Neural progenitor cell (in vitro differentiated cells): ENCODE measurements at regions not wholly inside any gene's neighbourhood (a gene's known extent, or its start where the extent isn't known, plus 50 kb on each side); places are given as distances from the start of the nearest gene placed in this dataset.

Source experiments
- DNase-seq: peaks from one replicate; pipeline ENCODE4 v3.0.0-alpha.2; 2016; ENCODE audit warnings: low spot score
- H2AFZ ChIP-seq: fragments of 200-600 bp; sonication (generic); replicated peaks from 2 replicates; pipeline ENCODE4 v1.6.1; 2016; ENCODE audit warnings: antibody characterized with exemption
- H3F3A ChIP-seq: fragments of 200-600 bp; sonication (generic); 2 replicates; pipeline ENCODE4 v1.6.1; 2016; ENCODE audit warnings: antibody characterized with exemption, low read depth
- H3K27ac ChIP-seq: fragments of 200-600 bp; sonication (generic); 2 replicates; pipeline ENCODE4 v1.5.1; 2016; ENCODE audit warnings: mild to moderate bottlenecking
- H3K27me3 ChIP-seq: fragments of 200-600 bp; sonication (generic); 2 replicates; pipeline ENCODE4 v1.6.1; 2016; ENCODE audit warnings: mild to moderate bottlenecking, moderate library complexity
- H3K36me3 ChIP-seq: fragments of 200-600 bp; sonication (generic); 2 replicates; pipeline ENCODE4 v1.5.1; 2016
- H3K4me1 ChIP-seq: fragments of 200-600 bp; sonication (generic); 2 replicates; pipeline ENCODE4 v1.6.1; 2016; ENCODE audit warnings: mixed run types
- H3K4me2 ChIP-seq: fragments of 200-600 bp; sonication (generic); 2 replicates; pipeline ENCODE4 v1.6.1; 2016
- H3K4me3 ChIP-seq: fragments of 200-600 bp; sonication (generic); 2 replicates; pipeline ENCODE4 v1.5.1; 2016
- H3K79me2 ChIP-seq: fragments of 200-600 bp; sonication (generic); 2 replicates; pipeline ENCODE4 v1.6.1; 2016; ENCODE audit warnings: low read depth
- H3K9ac ChIP-seq: fragments of 200-600 bp; sonication (generic); 2 replicates; pipeline ENCODE4 v1.6.1; 2016
- H3K9me3 ChIP-seq: fragments of 200-600 bp; sonication (generic); 2 replicates; pipeline ENCODE4 v1.5.1; 2016; ENCODE audit warnings: low read depth
- H4K20me1 ChIP-seq: fragments of 200-600 bp; sonication (generic); 2 replicates; pipeline ENCODE4 v1.6.1; 2016; ENCODE audit warnings: low read depth
- H3K27ac Mint-ChIP-seq: 3 replicates; pipeline ENCODE4 v1.8.0; 2021; ENCODE audit warnings: mixed read lengths
- H3K27me3 Mint-ChIP-seq: 2 replicates; pipeline ENCODE4 v1.8.0; 2022; ENCODE audit warnings: low read depth, mild to moderate bottlenecking, inconsistent platforms, moderate library complexity, mixed read lengths; ENCODE audit not compliant: insufficient read depth
- H3K36me3 Mint-ChIP-seq: 3 replicates; pipeline ENCODE4 v1.8.0; 2021; ENCODE audit warnings: mixed read lengths
- H3K4me1 Mint-ChIP-seq: 3 replicates; pipeline ENCODE4 v1.8.0; 2021; ENCODE audit warnings: mixed read lengths
- H3K4me3 Mint-ChIP-seq: 3 replicates; pipeline ENCODE4 v1.8.0; 2021; ENCODE audit warnings: mild to moderate bottlenecking, moderate library complexity, mixed read lengths
- H3K9me3 Mint-ChIP-seq: 3 replicates; pipeline ENCODE4 v1.8.0; 2020; ENCODE audit warnings: mixed read lengths
- CTCF ChIP-seq: fragments of 200-600 bp; sonication (generic); IDR thresholded peaks from 2 replicates; pipeline ENCODE4 v1.5.1; 2017; ENCODE audit warnings: antibody characterized with exemption, mild to moderate bottlenecking
- EZH2 ChIP-seq: fragments of 200-600 bp; sonication (generic); IDR thresholded peaks from 2 replicates; pipeline ENCODE4 v1.6.1; 2017; ENCODE audit warnings: antibody characterized with exemption, mild to moderate bottlenecking, moderate library complexity
- EZH2phosphoT487 ChIP-seq: fragments of 200-600 bp; sonication (generic); IDR thresholded peaks from 2 replicates; pipeline ENCODE4 v1.6.1; 2017; ENCODE audit warnings: antibody characterized with exemption

GRCh38 chr13:47147812-47148119 is 250.9 kb upstream of the HTR2A start:
- Histone ChIP-seq H3K9me3 (no peaks in the 10 kb centered on the region), H3K9ac (no peak overlapping the region), H3K27me3 (no peaks in the 10 kb centered on the region), H3F3A (no peaks in the 10 kb centered on the region), H3K79me2 (no peaks in the 10 kb centered on the region), H3K36me3 (no peaks in the 10 kb centered on the region), H4K20me1 (no peaks in the 10 kb centered on the region), H3K27ac (no peak overlapping the region), H2AFZ (no peak overlapping the region), H3K4me2 (no peak overlapping the region), H3K4me1 (peaks cover 5% of the 10 kb centered on the region), H3K4me3 (no peak overlapping the region)
- H3K27me3 Mint-ChIP-seq, result no peaks in the 10 kb centered on the region
- TF ChIP-seq EZH2 (no peak), EZH2phosphoT487 (no peak), CTCF (no peak)
- DNase-seq, result no peak
- peaks cover 8% of the 10 kb centered on the region for H3K4me1 Mint-ChIP-seq
- H3K4me3 Mint-ChIP-seq, result no peak overlapping the region
- peaks cover 4% of the 10 kb centered on the region for H3K9me3 Mint-ChIP-seq
- H3K27ac Mint-ChIP-seq, result no peak overlapping the region
- H3K36me3 Mint-ChIP-seq, result no peaks in the 10 kb centered on the region

GRCh38 chr13:47146991-47147811 is 250.3 kb upstream of the HTR2A start:
- Histone ChIP-seq H3K4me2 (no peak overlapping the region), H3K4me3 (no peak overlapping the region), H2AFZ (peak overlapping the region; percentile 19), H3K4me1 (peaks cover 5% of the 10 kb centered on the region), H3K79me2 (no peaks in the 10 kb centered on the region), H3K9ac (no peak overlapping the region), H3K9me3 (no peaks in the 10 kb centered on the region), H3K36me3 (no peaks in the 10 kb centered on the region), H3F3A (no peaks in the 10 kb centered on the region), H3K27me3 (no peaks in the 10 kb centered on the region), H4K20me1 (no peaks in the 10 kb centered on the region), H3K27ac (no peak overlapping the region)
- H3K27ac Mint-ChIP-seq, result no peak overlapping the region
- H3K9me3 Mint-ChIP-seq, result peaks cover 4% of the 10 kb centered on the region
- no peak for TF ChIP-seq CTCF
- TF ChIP-seq EZH2, result no peak
- TF ChIP-seq EZH2phosphoT487, result no peak
- H3K27me3 Mint-ChIP-seq, result no peaks in the 10 kb centered on the region
- DNase-seq, result no peak
- H3K36me3 Mint-ChIP-seq, result no peaks in the 10 kb centered on the region
- no peak overlapping the region for H3K4me3 Mint-ChIP-seq
- H3K4me1 Mint-ChIP-seq, result peaks cover 8% of the 10 kb centered on the region

- Histone ChIP-seq H3K27me3 (no peaks in the 10 kb centered on the region), H3K9ac (no peak overlapping the region), H2AFZ (no peak overlapping the region), H3K4me2 (no peak overlapping the region), H3K9me3 (no peaks in the 10 kb centered on the region), H4K20me1 (no peaks in the 10 kb centered on the region), H3K36me3 (no peaks in the 10 kb centered on the region), H3F3A (no peaks in the 10 kb centered on the region), H3K79me2 (no peaks in the 10 kb centered on the region), H3K4me3 (no peak overlapping the region), H3K4me1 (peaks cover 5% of the 10 kb centered on the region), H3K27ac (no peak overlapping the region)
- H3K4me1 Mint-ChIP-seq, result peaks cover 8% of the 10 kb centered on the region
- TF ChIP-seq EZH2phosphoT487, result no peak
- TF ChIP-seq EZH2, result no peak
- no peak for TF ChIP-seq CTCF
- H3K27ac Mint-ChIP-seq, result no peak overlapping the region
- H3K36me3 Mint-ChIP-seq, result no peaks in the 10 kb centered on the region
- H3K27me3 Mint-ChIP-seq, result no peaks in the 10 kb centered on the region
- H3K9me3 Mint-ChIP-seq, result peaks cover 3% of the 10 kb centered on the region
- no peak overlapping the region for H3K4me3 Mint-ChIP-seq
- DNase-seq, result no peak
Measured at GRCh38 chr13:47146136-47146535, 249.3 kb upstream of the HTR2A start.
